OCI-LY7 (cell line): ENCODE measurements at regions not wholly inside any gene's neighbourhood (a gene's known extent, or its start where the extent isn't known, plus 50 kb on each side); places are given as distances from the start of the nearest gene placed in this dataset.

Source experiments
- BruUV-seq: library from RNA; stranded (reverse); fragments of 400-500 nt; replicated peaks from 2 replicates; lab custom pipeline; 2021; lab: Mats Ljungman, UMichigan
- CTCF ChIA-PET: fragments of 300-600 bp; sonication (Branson Sonifier 250); formaldehyde crosslinking; loops from one replicate; lab custom pipeline; 2022; ENCODE audit warnings: antibody characterized with exemption; ENCODE audit not compliant: unreplicated experiment; lab: Charles Lee
- POLR2A ChIA-PET: fragments of 300-600 bp; sonication (Branson Sonifier 250); formaldehyde crosslinking; loops from one replicate; lab custom pipeline; 2022; ENCODE audit warnings: antibody characterized with exemption; lab: Charles Lee
- DNase-seq: peaks from one replicate; pipeline ENCODE4 v3.0.0-alpha.2; 2015; ENCODE audit warnings: low spot score
- H2AFZ ChIP-seq: fragments of 200-600 bp; sonication (generic), shearing (Covaris generic); 2 replicates; pipeline ENCODE4 v1.6.1; 2014; ENCODE audit warnings: mild to moderate bottlenecking, antibody characterized with exemption, low read length, moderate library complexity
- H3K27ac ChIP-seq: fragments of 200-600 bp; sonication (generic); 2 replicates; pipeline ENCODE4 v1.5.1; 2014; ENCODE audit warnings: mixed run types, low read depth, mild to moderate bottlenecking, moderate library complexity, low read length, inconsistent platforms; ENCODE audit not compliant: poor library complexity, severe bottlenecking
- H3K36me3 ChIP-seq: fragments of 200-600 bp; sonication (generic); 2 replicates; pipeline ENCODE4 v1.6.1; 2014; ENCODE audit warnings: mild to moderate bottlenecking, antibody characterized with exemption, low read length, moderate library complexity, mixed read lengths; ENCODE audit not compliant: insufficient read depth
- H3K4me1 ChIP-seq: fragments of 200-600 bp; sonication (generic); 2 replicates; pipeline ENCODE4 v1.5.1; 2014; ENCODE audit warnings: mild to moderate bottlenecking, low read length; ENCODE audit not compliant: insufficient read depth, poor library complexity, severe bottlenecking
- H3K4me2 ChIP-seq: fragments of 200-600 bp; sonication (generic); 2 replicates; pipeline ENCODE4 v1.6.1; 2014; ENCODE audit warnings: mild to moderate bottlenecking, low read length
- H3K4me3 ChIP-seq: fragments of 200-600 bp; sonication (generic); 2 replicates; pipeline ENCODE4 v1.5.1; 2014; ENCODE audit warnings: mild to moderate bottlenecking, low read depth, low read length; ENCODE audit not compliant: poor library complexity, severe bottlenecking
- H3K79me2 ChIP-seq: fragments of 200-600 bp; sonication (generic); 2 replicates; pipeline ENCODE4 v1.6.1; 2016; ENCODE audit warnings: low read depth, mild to moderate bottlenecking, low read length, moderate library complexity, mixed read lengths; ENCODE audit not compliant: insufficient read depth
- H3K9me2 ChIP-seq: fragments of 200-600 bp; sonication (generic); 2 replicates; pipeline ENCODE4 v1.6.1; 2016; ENCODE audit warnings: mild to moderate bottlenecking, low read length, mixed read lengths; ENCODE audit not compliant: insufficient read depth
- H3K9me3 ChIP-seq: fragments of 200-600 bp; sonication (generic); 2 replicates; pipeline ENCODE4 v1.6.1; 2014; ENCODE audit warnings: mild to moderate bottlenecking, mixed run types, low read length, mixed read lengths
- H4K20me1 ChIP-seq: fragments of 200-600 bp; sonication (generic); 2 replicates; pipeline ENCODE4 v1.6.1; 2014; ENCODE audit warnings: mild to moderate bottlenecking, antibody characterized with exemption, low read length, moderate library complexity, mixed read lengths; ENCODE audit not compliant: insufficient read depth
- EZH2phosphoT487 ChIP-seq: fragments of 200-600 bp; sonication (generic); IDR thresholded peaks from 2 replicates; pipeline ENCODE4 v1.6.1; 2018; ENCODE audit warnings: low read depth, borderline replicate concordance, mild to moderate bottlenecking, mixed run types, antibody characterized with exemption, low read length, moderate library complexity, mixed read lengths
- intact Hi-C: fragments of 100-400 bp; cut with micrococcal nuclease; formaldehyde crosslinking; loops from one replicate; pipeline ENCODE4 v1.10.0; 2022; ENCODE audit not compliant: unreplicated experiment
- TF ChIP-seq, protein P1 (sequence below): fragments of 200-600 bp; sonication (generic); conservative IDR thresholded peaks from 2 replicates; pipeline ENCODE4 v1.5.1; 2014; ENCODE audit warnings: mild to moderate bottlenecking, antibody characterized with exemption, low read length, moderate library complexity, mixed read lengths

DNA sequence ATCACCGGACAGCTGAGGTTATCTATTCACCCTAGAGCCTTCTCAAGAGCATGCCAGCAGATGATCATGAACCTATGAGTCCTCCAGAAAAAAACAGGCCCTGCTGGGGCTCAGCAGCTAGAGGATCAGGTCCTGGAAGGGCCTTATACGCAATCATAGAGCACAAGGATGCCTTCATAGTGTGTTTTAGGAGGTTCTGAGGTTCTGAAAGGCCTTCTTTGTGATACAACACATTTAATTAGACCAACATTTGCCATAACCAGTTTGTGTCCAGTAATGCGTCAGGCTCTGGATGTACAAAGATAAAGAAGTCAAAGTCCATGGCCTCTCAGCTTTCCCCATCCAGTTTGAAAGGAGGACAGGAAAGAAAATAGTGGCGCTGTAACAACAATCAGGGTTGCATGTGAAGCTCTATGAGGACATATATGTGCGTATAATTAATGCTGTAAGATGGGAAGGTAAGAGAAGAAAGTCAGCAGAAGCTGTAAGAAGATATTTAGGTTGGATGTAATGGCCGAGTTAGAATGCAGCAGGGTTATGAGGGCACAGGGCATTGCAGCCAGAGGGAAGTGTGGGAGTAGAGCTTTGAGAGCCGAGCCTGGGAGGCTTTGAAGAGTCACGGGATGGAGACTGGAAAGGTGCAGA, 302.6 kb upstream of the TBL1XR1 start:
- Histone ChIP-seq H3K36me3 (no peaks in the 10 kb centered on the region), H3K9me3 (no peaks in the 10 kb centered on the region), H3K4me2 (no peak overlapping the region), H4K20me1 (no peaks in the 10 kb centered on the region), H3K4me3 (no peak overlapping the region), H3K4me1 (no peaks in the 10 kb centered on the region), H3K9me2 (no peaks in the 10 kb centered on the region), H3K27ac (no peak overlapping the region), H3K79me2 (no peaks in the 10 kb centered on the region), H2AFZ (no peak overlapping the region)
- BruUV-seq: no TSS peak
- DNase-seq: no peak
- TF ChIP-seq EZH2phosphoT487: no peak
- TF ChIP-seq, protein P1, sequence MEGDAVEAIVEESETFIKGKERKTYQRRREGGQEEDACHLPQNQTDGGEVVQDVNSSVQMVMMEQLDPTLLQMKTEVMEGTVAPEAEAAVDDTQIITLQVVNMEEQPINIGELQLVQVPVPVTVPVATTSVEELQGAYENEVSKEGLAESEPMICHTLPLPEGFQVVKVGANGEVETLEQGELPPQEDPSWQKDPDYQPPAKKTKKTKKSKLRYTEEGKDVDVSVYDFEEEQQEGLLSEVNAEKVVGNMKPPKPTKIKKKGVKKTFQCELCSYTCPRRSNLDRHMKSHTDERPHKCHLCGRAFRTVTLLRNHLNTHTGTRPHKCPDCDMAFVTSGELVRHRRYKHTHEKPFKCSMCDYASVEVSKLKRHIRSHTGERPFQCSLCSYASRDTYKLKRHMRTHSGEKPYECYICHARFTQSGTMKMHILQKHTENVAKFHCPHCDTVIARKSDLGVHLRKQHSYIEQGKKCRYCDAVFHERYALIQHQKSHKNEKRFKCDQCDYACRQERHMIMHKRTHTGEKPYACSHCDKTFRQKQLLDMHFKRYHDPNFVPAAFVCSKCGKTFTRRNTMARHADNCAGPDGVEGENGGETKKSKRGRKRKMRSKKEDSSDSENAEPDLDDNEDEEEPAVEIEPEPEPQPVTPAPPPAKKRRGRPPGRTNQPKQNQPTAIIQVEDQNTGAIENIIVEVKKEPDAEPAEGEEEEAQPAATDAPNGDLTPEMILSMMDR: no peak
- ChIA-PET POLR2A (interaction anchor here (0.5 kb wide), 1 partner anchor 30 kb away, joined by 4 read pairs; no protein-coding TSS in a partner anchor), CTCF (no interaction called here)
- intact Hi-C loops: no loop called here

DNA sequence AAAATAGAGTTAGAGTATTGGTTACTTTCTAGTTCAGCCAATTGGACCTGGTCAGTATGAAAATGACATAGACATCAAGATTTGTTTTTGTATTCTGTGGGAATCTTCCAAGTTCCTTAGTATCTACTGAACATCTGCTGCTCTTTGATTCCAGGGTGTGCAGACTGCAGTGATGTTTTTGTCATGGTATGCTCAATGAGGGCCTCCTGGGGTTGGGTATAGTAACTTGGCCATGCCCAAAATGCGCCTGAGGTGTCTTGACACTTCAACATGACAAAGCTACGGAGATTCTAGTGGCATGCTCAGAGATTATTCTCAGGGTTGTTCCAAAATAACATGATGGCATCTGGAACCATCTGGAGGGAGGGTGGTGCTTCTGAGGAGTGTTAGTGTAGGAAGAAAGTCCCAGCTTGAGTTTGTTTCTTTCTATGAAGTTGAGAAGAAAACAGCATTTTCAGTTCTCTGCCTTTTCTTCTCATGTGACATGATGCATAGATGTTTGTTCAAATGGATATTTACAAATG, 313.5 kb upstream of the TBL1XR1 start:
- Histone ChIP-seq H3K79me2 (no peaks in the 10 kb centered on the region), H2AFZ (no peak overlapping the region), H3K4me2 (no peak overlapping the region), H3K9me3 (no peaks in the 10 kb centered on the region), H3K27ac (no peak overlapping the region), H3K36me3 (no peaks in the 10 kb centered on the region), H4K20me1 (no peaks in the 10 kb centered on the region), H3K9me2 (no peaks in the 10 kb centered on the region), H3K4me3 (no peak overlapping the region), H3K4me1 (no peaks in the 10 kb centered on the region)
- CTCF ChIA-PET: no interaction called here
- POLR2A ChIA-PET: no interaction called here
- no peak for DNase-seq
- intact Hi-C loops: no loop called here
- no TSS peak for BruUV-seq
- TF ChIP-seq, protein P1: no peak
- no peak for TF ChIP-seq EZH2phosphoT487
